ENCODE measurements at regions not wholly inside any gene's neighbourhood (a gene's known extent, or its start where the extent isn't known, plus 50 kb on each side); places are given as distances from the start of the nearest gene placed in this dataset.

DNA sequence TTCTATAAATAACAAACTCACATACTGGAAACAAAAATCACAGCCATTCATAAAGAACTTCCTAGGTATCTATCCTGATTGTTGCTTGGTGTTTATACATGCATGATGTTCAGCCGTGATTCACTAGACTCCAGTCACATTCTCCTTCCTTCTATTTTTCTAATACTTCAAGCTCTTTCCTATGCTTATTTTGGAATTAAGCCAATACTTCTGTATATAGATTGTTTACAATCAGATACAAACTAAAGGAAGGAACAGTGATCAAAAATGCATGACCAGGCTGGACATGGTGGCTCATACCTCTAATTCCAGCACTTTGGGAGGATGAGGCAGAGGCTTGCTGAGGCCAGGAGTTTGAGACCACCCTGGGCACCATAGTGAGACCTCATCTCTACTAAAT is 377.5 kb upstream of the IRAK1BP1 start:
- DNase-seq (ENCODE audit: low spot score in 2 of 2) = no peak
- intact Hi-C loops (cut with DNase I; ENCODE audit: low total_unique reads) = no loop called here
- TF ChIP-seq POLR2A (IDR thresholded peaks at IDR 0.05) = no peak
- TF ChIP-seq, protein P1, sequence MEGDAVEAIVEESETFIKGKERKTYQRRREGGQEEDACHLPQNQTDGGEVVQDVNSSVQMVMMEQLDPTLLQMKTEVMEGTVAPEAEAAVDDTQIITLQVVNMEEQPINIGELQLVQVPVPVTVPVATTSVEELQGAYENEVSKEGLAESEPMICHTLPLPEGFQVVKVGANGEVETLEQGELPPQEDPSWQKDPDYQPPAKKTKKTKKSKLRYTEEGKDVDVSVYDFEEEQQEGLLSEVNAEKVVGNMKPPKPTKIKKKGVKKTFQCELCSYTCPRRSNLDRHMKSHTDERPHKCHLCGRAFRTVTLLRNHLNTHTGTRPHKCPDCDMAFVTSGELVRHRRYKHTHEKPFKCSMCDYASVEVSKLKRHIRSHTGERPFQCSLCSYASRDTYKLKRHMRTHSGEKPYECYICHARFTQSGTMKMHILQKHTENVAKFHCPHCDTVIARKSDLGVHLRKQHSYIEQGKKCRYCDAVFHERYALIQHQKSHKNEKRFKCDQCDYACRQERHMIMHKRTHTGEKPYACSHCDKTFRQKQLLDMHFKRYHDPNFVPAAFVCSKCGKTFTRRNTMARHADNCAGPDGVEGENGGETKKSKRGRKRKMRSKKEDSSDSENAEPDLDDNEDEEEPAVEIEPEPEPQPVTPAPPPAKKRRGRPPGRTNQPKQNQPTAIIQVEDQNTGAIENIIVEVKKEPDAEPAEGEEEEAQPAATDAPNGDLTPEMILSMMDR (IDR thresholded peaks at IDR 0.05) = no peak
- 58 to 73% methylated on average over 1 of the region's 1 CpG for WGBS, 2 donors
- no peak overlapping the region for H3K4me3 ChIP-seq (ENCODE audit: low read depth, poor library complexity, severe bottlenecking)

DNA sequence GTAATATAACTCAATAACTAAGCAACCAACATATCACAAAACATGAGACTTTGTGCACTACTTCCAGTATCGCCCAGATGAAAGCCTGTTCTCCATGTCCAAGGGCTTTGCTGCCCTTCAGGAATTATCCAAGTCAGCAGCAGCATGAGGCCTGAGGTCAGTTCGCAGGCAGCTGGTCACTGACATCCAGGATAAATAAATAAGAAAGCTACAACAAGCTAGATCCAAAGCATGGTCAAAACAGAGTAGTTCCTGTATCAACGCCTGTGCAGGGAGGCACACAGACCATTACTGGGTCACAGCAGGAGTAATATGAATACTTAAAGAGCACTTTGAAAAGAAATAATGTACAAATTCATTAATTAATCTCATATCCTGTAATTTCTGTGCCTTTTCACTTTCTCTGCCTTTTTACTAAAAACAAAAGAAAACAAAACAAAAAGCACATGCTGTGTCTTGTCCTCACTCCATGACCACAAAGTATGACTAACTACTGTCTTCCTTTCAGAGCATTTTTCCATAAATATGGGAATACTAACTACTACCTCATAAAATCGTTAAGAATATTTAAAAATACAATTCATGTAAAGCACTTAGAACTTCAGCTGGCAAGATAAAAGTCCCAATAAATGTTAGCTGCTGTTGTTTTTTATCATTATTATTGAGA is 374.9 kb upstream of the IRAK1BP1 start:
- 56 to 62% methylated on average over 4 of the region's 4 CpGs for WGBS, 2 donors
- no peak for DNase-seq (ENCODE audit: low spot score in 2 of 2)
- H3K4me3 ChIP-seq (ENCODE audit: low read depth, poor library complexity, severe bottlenecking) = no peak overlapping the region
- intact Hi-C loops (cut with DNase I; ENCODE audit: low total_unique reads) = no loop called here
- TF ChIP-seq POLR2A (IDR thresholded peaks at IDR 0.05) = no peak
- TF ChIP-seq, protein P1 (IDR thresholded peaks at IDR 0.05) = no peak

DNA sequence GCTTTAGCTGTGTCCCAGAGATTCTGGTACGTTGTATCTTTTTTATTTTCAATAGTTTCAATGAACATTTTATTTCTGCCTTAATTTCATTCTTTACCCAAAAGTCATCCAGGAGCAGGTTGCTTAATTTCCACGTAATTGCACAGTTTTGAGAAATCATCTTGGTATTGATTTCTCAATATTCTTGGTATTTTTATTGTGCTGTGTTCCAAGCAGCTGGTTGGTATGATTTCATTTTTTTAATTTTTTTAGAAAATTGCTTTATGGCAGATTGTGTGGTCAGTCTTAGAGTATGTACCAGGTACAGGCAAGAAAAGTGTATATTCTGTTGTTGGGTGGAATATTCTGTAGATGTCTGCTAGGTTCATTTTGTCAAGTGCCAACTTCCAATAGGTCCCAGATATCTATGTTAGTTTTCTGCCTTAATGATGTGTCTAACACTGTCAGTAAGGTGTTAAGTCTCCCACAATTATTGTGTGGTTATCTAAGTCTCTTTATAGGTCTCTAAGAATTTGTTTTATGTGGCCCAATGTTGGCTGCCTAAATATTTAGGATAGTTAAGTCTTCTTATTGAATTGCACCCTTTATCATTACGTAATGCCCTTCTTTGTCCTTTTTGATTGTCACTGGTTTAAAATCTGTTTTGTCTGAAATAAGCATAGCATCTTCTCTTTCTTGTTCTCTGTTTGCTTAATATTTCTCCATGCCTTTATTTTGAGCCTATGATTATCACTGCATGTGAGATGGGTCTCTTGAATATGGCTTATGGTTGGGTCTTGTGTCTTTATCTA is 366.9 kb upstream of the IRAK1BP1 start:
- H3K4me3 ChIP-seq (ENCODE audit: low read depth, poor library complexity, severe bottlenecking) = no peak overlapping the region
- intact Hi-C loops (cut with DNase I; ENCODE audit: low total_unique reads) = no loop called here
- 86 to 87% methylated on average over 3 of the region's 3 CpGs for WGBS, 2 donors
- TF ChIP-seq POLR2A (IDR thresholded peaks at IDR 0.05) = no peak
- TF ChIP-seq, protein P1 (IDR thresholded peaks at IDR 0.05) = no peak
- DNase-seq (ENCODE audit: low spot score in 2 of 2) = no peak

DNA sequence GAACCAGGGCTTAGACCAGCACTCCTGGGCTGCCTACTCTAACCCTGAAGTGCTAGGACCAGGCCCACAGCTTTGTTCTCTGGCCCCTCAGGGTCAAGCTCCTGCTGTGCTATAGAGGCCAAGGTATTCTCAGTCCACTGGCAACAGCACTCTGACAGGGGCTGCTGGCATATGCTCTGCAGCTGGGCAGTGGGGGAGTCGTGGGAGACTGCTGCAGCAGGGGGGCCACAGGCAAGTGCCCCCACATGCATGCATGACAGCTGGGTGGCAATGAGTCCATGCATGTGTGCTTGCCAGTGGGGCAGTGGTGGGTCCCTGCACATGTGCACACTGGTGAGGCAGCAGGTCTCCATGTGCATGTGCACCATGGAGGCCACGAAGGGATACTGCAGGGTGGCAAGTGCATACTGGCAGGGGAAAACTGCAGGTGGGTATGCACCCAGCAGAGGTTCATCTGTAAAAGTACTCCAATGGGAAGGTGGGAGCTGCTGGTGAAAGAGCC is 364.9 kb upstream of the IRAK1BP1 start:
- intact Hi-C loops (cut with DNase I; ENCODE audit: low total_unique reads) = no loop called here
- no peak for TF ChIP-seq POLR2A (IDR thresholded peaks at IDR 0.05)
- TF ChIP-seq, protein P1 (IDR thresholded peaks at IDR 0.05) = no peak
- DNase-seq (ENCODE audit: low spot score in 2 of 2) = no peak
- H3K4me3 ChIP-seq (ENCODE audit: low read depth, poor library complexity, severe bottlenecking) = no peak overlapping the region
- 68 to 80% methylated on average over 2 of the region's 2 CpGs for WGBS, 2 donors

DNA sequence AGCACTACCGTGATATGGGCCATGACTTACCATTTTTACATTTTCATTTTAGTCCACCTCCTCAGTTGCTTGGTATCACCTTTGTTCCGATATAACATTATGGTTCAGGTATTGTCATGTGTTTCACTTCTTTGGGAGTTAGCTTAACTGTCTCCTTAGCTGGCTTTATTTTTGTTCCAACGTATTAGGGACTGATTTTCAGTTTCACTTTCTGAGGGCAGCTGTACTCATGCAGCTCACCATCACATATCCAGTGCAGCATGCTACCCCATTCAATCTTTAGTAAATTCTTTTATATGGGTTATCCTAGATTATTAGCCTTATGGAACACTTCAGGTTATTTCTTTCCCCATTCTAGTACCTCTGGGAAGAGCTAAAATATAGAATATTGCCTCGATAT is 362.2 kb upstream of the IRAK1BP1 start:
- no peak for DNase-seq (ENCODE audit: low spot score in 2 of 2)
- WGBS, 2 donors = 84 to 87% methylated on average over 4 of the region's 4 CpGs
- intact Hi-C loops (cut with DNase I; ENCODE audit: low total_unique reads) = no loop called here
- H3K4me3 ChIP-seq (ENCODE audit: low read depth, poor library complexity, severe bottlenecking) = no peak overlapping the region
- no peak for TF ChIP-seq POLR2A (IDR thresholded peaks at IDR 0.05)
- TF ChIP-seq, protein P1 (IDR thresholded peaks at IDR 0.05) = no peak
